A549 (cell line): ENCODE measurements at regions not wholly inside any gene's neighbourhood (a gene's known extent, or its start where the extent isn't known, plus 50 kb on each side); places are given as distances from the start of the nearest gene placed in this dataset.

Source experiments
- BHLHE40 ChIP-seq: IDR thresholded peaks from 2 replicates; pipeline ENCODE4 v1.6.1; 2012; ENCODE audit warnings: low read depth, low read length, inconsistent platforms
- MYC ChIP-seq: IDR thresholded peaks from 2 replicates; pipeline ENCODE4 v1.6.1; 2012; ENCODE audit warnings: mild to moderate bottlenecking, inconsistent platforms, low read length, improper control_type of control experiment, borderline replicate concordance
- POLR2A ChIP-seq: IDR thresholded peaks from 2 replicates; pipeline ENCODE4 v1.6.1; 2012; ENCODE audit warnings: mild to moderate bottlenecking, low read length
- TF ChIP-seq, protein P1 (sequence below): fragments of >200 bp; sonication (Bioruptor Twin); formaldehyde crosslinking; IDR thresholded peaks from 3 replicates; pipeline ENCODE4 v1.5.1; 2016
- TF ChIP-seq, protein P2 (sequence below): fragments of >200 bp; sonication (Bioruptor Twin); formaldehyde crosslinking; IDR thresholded peaks from 2 replicates; pipeline ENCODE4 v1.6.1; 2016

DNA sequence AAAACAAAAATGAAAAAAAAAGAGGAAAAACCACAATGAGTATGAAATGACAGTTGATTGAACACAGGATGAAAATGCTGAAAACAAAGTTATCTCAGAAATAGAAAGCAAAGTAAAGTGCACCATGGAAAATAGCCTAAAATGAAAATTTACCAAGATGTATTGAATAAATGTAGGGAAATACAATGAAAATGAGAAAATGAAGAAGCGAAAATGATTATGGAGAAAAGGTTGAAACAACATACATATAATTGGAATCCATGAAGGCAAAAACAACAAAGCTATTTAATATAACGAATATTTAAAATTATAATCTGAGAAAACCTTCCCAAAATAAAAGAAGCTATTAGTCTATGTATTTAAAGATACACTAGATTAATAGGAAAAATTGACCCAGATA lies 147.4 kb downstream of the TMEM18 start:
- TF ChIP-seq POLR2A (no peak), MYC (no peak), BHLHE40 (no peak)
- TF ChIP-seq, protein P1, sequence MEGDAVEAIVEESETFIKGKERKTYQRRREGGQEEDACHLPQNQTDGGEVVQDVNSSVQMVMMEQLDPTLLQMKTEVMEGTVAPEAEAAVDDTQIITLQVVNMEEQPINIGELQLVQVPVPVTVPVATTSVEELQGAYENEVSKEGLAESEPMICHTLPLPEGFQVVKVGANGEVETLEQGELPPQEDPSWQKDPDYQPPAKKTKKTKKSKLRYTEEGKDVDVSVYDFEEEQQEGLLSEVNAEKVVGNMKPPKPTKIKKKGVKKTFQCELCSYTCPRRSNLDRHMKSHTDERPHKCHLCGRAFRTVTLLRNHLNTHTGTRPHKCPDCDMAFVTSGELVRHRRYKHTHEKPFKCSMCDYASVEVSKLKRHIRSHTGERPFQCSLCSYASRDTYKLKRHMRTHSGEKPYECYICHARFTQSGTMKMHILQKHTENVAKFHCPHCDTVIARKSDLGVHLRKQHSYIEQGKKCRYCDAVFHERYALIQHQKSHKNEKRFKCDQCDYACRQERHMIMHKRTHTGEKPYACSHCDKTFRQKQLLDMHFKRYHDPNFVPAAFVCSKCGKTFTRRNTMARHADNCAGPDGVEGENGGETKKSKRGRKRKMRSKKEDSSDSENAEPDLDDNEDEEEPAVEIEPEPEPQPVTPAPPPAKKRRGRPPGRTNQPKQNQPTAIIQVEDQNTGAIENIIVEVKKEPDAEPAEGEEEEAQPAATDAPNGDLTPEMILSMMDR, result no peak
- TF ChIP-seq, protein P2, sequence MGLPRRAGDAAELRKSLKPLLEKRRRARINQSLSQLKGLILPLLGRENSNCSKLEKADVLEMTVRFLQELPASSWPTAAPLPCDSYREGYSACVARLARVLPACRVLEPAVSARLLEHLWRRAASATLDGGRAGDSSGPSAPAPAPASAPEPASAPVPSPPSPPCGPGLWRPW, result no peak
